Natural killer cell (primary cell): ENCODE measurements at regions not wholly inside any gene's neighbourhood (a gene's known extent, or its start where the extent isn't known, plus 50 kb on each side); places are given as distances from the start of the nearest gene placed in this dataset.

Experiments
- ATAC-seq, 3 donors: fragments of 150-1000 bp in 2 of 3; fragments of 200-7000 bp in 1 of 3; cut with Tn5 transposase; 1 replicate in 1 of 3; 2 replicates in 2 of 3; pipeline ENCODE4 v1.10.0; 2021; ENCODE audit warnings: mild to moderate bottlenecking in 2 of 3, moderate library complexity in 2 of 3
- DNase-seq, 2 donors: peaks; one replicate each; pipeline versions ENCODE4 v3.0.0 to v3.0.0-alpha.2; 2013 to 2021; ENCODE audit warnings: mixed read lengths in 1 of 2
- H3K27ac ChIP-seq: one replicate; pipeline ENCODE4 v1.5.1; 2013; ENCODE audit warnings: mild to moderate bottlenecking, low read length
- H3K27me3 ChIP-seq: one replicate; pipeline ENCODE4 v1.6.1; 2013; ENCODE audit warnings: low read length; ENCODE audit not compliant: control insufficient read depth, insufficient read depth
- H3K36me3 ChIP-seq: one replicate; pipeline ENCODE4 v1.6.1; 2013; ENCODE audit warnings: low read length; ENCODE audit not compliant: control insufficient read depth, insufficient read depth
- H3K4me1 ChIP-seq: one replicate; pipeline ENCODE4 v1.6.1; 2013; ENCODE audit warnings: low read length; ENCODE audit not compliant: control insufficient read depth, insufficient read depth
- H3K4me3 ChIP-seq: one replicate; pipeline ENCODE4 v1.5.1; 2013; ENCODE audit warnings: low read length
- H3K9me3 ChIP-seq: one replicate; pipeline ENCODE4 v1.6.1; 2013; ENCODE audit warnings: low read length; ENCODE audit not compliant: control insufficient read depth, insufficient read depth
- H3K27ac Mint-ChIP-seq, 2 donors: one replicate each; pipeline ENCODE4 v1.8.0; 2022; ENCODE audit warnings: mild to moderate bottlenecking in 2 of 2, mixed read lengths in 2 of 2, moderate library complexity in 1 of 2
- H3K27me3 Mint-ChIP-seq, 2 donors: one replicate each; pipeline ENCODE4 v1.8.0; 2022; ENCODE audit warnings: low read depth in 2 of 2, mixed read lengths in 2 of 2
- H3K36me3 Mint-ChIP-seq: one replicate; pipeline ENCODE4 v1.8.0; 2022; ENCODE audit warnings: mixed read lengths
- H3K4me1 Mint-ChIP-seq, 2 donors: one replicate each; pipeline ENCODE4 v1.8.0; 2022; ENCODE audit warnings: mixed read lengths in 2 of 2
- H3K4me3 Mint-ChIP-seq: one replicate; pipeline ENCODE4 v1.8.0; 2022; ENCODE audit warnings: mild to moderate bottlenecking, moderate library complexity, mixed read lengths
- H3K9me3 Mint-ChIP-seq, 2 donors: one replicate each; pipeline ENCODE4 v1.8.0; 2022; ENCODE audit warnings: mixed read lengths in 2 of 2
- CTCF ChIP-seq: fragments of 200-600 bp; IDR thresholded peaks from one replicate; pipeline ENCODE4 v1.8.0; 2022; ENCODE audit warnings: antibody characterized with exemption
- WGBS: methylation state at CpG from one replicate; pipeline ENCODE4 v1.1.7; 2013; ENCODE audit warnings: missing lambda C conversion rate; ENCODE audit not compliant: insufficient coverage; 5-methylcytosine and 5-hydroxymethylcytosine counted together
- intact Hi-C: fragments of 100-400 bp; cut with micrococcal nuclease; formaldehyde crosslinking; loops from one replicate; pipeline ENCODE4 v1.14.2; 2022

- ATAC-seq (no peak), DNase-seq (no peak)
- Mint-ChIP-seq H3K4me3 (no peak overlapping the region), H3K36me3 (no peaks in the 10 kb centered on the region), H3K4me1 (peaks cover 0 to 5% of the 10 kb centered on the region in 2 donors), H3K27me3 (peaks cover 4 to 10% of the 10 kb centered on the region in 2 donors), H3K9me3 (no peaks in the 10 kb centered on the region), H3K27ac (no peak overlapping the region)
- H3K27me3 ChIP-seq, result no peaks in the 10 kb centered on the region
- intact Hi-C loops, result loop anchor here (10.0 kb wide), 1 partner anchor 63 kb away; no protein-coding TSS in a partner anchor
- no peak for TF ChIP-seq CTCF
- H3K27ac ChIP-seq, result no peak overlapping the region
- H3K4me1 ChIP-seq, result no peaks in the 10 kb centered on the region
- WGBS, result 69% methylated on average over 3 of the region's 3 CpGs
- no peaks in the 10 kb centered on the region for H3K36me3 ChIP-seq
- H3K9me3 ChIP-seq, result no peaks in the 10 kb centered on the region
- H3K4me3 ChIP-seq, result no peak overlapping the region
Measured at GRCh38 chr20:51137461-51137860, 114.6 kb upstream of the KCNG1 start.

GRCh38 chr20:51135926-51136715, 113.2 kb upstream of the KCNG1 start:
- Mint-ChIP-seq H3K4me1 (peaks cover 0 to 5% of the 10 kb centered on the region in 2 donors), H3K27ac (no peak overlapping the region), H3K9me3 (no peaks in the 10 kb centered on the region), H3K36me3 (no peaks in the 10 kb centered on the region), H3K4me3 (no peak overlapping the region), H3K27me3 (peaks cover 4 to 10% of the 10 kb centered on the region in 2 donors)
- Histone ChIP-seq H3K27ac (no peak overlapping the region), H3K9me3 (no peaks in the 10 kb centered on the region), H3K27me3 (no peaks in the 10 kb centered on the region), H3K4me1 (no peaks in the 10 kb centered on the region), H3K4me3 (no peak overlapping the region), H3K36me3 (no peaks in the 10 kb centered on the region)
- no peak for TF ChIP-seq CTCF
- intact Hi-C loops, result loop anchor here (10.0 kb wide), 1 partner anchor 61 kb away; no protein-coding TSS in a partner anchor
- DNase-seq (no peak), ATAC-seq (no peak)
- 40% methylated on average over 4 of the region's 7 CpGs for WGBS

- intact Hi-C loops, result loop anchor here (10.0 kb wide), 1 partner anchor 60 kb away; no protein-coding TSS in a partner anchor
- Histone ChIP-seq H3K27ac (no peak overlapping the region), H3K27me3 (no peaks in the 10 kb centered on the region), H3K36me3 (no peaks in the 10 kb centered on the region), H3K4me1 (no peaks in the 10 kb centered on the region), H3K9me3 (no peaks in the 10 kb centered on the region), H3K4me3 (no peak overlapping the region)
- Mint-ChIP-seq H3K27ac (no peak overlapping the region), H3K4me3 (no peak overlapping the region), H3K27me3 (peaks cover 0 to 6% of the 10 kb centered on the region in 2 donors), H3K4me1 (peaks cover 0 to 12% of the 10 kb centered on the region in 2 donors), H3K36me3 (no peaks in the 10 kb centered on the region), H3K9me3 (no peaks in the 10 kb centered on the region)
- no peak for TF ChIP-seq CTCF
- 65% methylated on average over 6 of the region's 6 CpGs for WGBS
- no peak for ATAC-seq
- no peak for DNase-seq
Measured at GRCh38 chr20:51134405-51134804, 111.5 kb upstream of the KCNG1 start.
